ENCODE measurements at regions not wholly inside any gene's neighbourhood (a gene's known extent, or its start where the extent isn't known, plus 50 kb on each side); places are given as distances from the start of the nearest gene placed in this dataset.

DNA sequence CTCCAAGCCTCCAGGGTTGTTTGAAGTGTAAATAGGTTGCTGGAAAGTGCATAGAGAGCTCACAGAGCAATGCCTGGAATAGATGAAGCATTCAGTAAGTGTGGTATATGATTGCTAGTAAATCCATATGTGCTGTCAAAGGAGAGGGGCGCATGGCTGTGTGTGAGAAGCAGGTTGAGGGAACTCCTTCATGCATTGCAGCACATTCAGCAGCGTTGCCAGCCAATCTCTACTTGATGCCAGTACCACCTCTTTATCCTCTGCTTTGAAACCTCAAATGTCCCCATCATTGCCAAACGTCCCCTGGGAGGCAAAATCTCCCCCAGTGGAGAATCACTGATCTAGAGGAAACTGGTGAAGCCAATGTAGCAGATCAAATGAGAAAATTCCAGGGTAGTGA is 82.7 kb upstream of the RALGAPA2 start:
- no peak overlapping the region for H3K4me3 ChIP-seq
- H3K27me3 ChIP-seq, result no peaks in the 10 kb centered on the region
- no peak overlapping the region for H3K27ac ChIP-seq
- H3K4me1 ChIP-seq, result no peaks in the 10 kb centered on the region
- intact Hi-C loops (cut with DNase I), result no loop called here
- TF ChIP-seq, protein P1, sequence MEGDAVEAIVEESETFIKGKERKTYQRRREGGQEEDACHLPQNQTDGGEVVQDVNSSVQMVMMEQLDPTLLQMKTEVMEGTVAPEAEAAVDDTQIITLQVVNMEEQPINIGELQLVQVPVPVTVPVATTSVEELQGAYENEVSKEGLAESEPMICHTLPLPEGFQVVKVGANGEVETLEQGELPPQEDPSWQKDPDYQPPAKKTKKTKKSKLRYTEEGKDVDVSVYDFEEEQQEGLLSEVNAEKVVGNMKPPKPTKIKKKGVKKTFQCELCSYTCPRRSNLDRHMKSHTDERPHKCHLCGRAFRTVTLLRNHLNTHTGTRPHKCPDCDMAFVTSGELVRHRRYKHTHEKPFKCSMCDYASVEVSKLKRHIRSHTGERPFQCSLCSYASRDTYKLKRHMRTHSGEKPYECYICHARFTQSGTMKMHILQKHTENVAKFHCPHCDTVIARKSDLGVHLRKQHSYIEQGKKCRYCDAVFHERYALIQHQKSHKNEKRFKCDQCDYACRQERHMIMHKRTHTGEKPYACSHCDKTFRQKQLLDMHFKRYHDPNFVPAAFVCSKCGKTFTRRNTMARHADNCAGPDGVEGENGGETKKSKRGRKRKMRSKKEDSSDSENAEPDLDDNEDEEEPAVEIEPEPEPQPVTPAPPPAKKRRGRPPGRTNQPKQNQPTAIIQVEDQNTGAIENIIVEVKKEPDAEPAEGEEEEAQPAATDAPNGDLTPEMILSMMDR (IDR thresholded peaks at IDR 0.05), result no peak
- no peaks in the 10 kb centered on the region for H3K9me3 ChIP-seq
- no peak for DNase-seq (ENCODE audit: low spot score in 2 of 2)
- no peaks in the 10 kb centered on the region for H3K36me3 ChIP-seq

DNA sequence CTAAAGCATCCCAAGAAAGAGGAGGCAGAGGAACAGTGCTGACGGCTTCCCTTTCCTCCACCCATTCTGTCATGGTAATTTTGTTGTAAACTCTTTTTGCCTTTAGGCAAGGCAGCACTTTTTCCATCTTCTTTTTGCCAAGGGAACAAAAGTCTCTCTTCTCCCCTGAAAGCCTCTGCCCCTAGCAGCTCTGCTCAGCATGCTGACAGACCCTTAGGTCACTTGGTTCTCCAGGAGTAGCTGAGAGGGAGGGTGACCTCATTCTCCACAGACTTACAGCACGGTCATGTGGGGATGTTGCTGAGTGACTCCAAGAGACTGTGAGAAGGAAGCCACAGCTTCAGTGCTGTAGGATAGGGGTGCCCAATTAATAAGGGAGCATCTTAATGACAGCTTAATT is 81.1 kb upstream of the RALGAPA2 start:
- intact Hi-C loops (cut with DNase I), result no loop called here
- Histone ChIP-seq H3K9me3 (no peaks in the 10 kb centered on the region), H3K36me3 (no peaks in the 10 kb centered on the region), H3K4me3 (no peak overlapping the region), H3K27ac (no peak overlapping the region), H3K4me1 (no peaks in the 10 kb centered on the region), H3K27me3 (no peaks in the 10 kb centered on the region)
- no peak for DNase-seq (ENCODE audit: low spot score in 2 of 2)
- TF ChIP-seq, protein P1 (IDR thresholded peaks at IDR 0.05), result no peak

DNA sequence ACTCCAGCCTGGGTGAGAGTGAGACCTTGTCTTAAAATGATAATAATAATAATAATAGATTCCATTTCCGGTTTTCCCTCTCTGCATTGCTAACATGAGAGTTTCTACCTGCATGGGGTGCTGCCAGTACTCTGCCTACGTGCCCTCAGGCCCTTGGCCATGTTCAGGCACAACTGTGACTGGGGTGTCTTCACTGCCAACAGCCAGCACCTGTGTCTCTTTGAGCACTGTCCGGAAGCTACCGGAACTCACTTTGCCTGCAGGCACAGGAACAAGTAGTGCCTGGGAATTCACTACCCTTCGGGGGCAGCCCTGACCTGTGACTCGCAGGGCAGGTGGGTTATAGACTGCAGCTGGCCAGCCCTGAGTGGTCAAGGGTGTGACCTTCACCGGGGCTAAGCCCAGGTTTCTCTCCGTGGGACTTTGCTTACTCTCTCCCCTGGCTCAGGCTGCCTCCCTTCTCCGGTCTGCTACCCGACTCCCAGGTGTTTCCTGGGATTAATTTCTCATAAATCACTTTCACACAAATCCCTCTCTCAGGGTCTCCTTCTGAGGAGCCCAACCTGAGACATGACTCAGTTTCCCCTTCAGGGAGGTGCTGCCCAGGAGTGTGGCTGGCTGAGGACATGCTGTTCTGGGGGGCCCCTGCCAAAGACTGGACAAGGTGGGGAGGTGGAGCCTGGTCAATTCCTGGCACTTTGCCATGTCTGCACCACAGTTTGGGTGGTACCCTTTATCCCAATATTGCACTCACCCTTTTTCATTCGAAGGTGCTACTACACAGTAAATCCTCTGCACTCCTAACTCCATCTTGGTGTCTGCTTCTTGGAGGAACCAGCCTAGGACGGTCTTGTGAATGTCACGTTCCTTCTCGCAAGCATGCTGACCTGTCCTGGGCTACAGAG is 79.5 kb upstream of the RALGAPA2 start:
- no peak for DNase-seq (ENCODE audit: low spot score in 2 of 2)
- no peaks in the 10 kb centered on the region for H3K36me3 ChIP-seq
- H3K4me3 ChIP-seq, result no peak overlapping the region
- H3K9me3 ChIP-seq, result no peaks in the 10 kb centered on the region
- no peaks in the 10 kb centered on the region for H3K4me1 ChIP-seq
- TF ChIP-seq, protein P1 (IDR thresholded peaks at IDR 0.05), result no peak
- intact Hi-C loops (cut with DNase I), result no loop called here
- H3K27me3 ChIP-seq, result no peaks in the 10 kb centered on the region
- no peak overlapping the region for H3K27ac ChIP-seq

DNA sequence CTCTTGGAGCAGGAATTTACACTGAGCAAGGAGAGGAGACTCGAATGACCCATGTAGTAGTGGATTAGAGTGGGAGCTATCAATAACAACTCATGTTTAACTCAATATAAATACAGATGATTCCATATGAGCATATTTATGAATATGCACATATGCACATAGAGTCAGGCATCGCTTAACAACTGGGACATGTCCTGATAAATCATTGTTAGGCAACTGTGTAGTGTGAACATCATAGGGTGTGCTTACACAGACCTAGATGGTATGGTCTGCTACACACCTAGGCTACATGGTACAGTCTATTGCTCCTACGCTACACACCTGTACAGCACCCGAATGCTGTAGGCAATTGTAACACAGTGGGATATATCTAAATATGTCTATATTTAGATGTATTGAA is 75.9 kb upstream of the RALGAPA2 start:
- intact Hi-C loops (cut with DNase I), result no loop called here
- H3K27ac ChIP-seq, result no peak overlapping the region
- H3K4me1 ChIP-seq, result no peaks in the 10 kb centered on the region
- H3K4me3 ChIP-seq, result no peak overlapping the region
- H3K9me3 ChIP-seq, result no peaks in the 10 kb centered on the region
- no peaks in the 10 kb centered on the region for H3K27me3 ChIP-seq
- DNase-seq (ENCODE audit: low spot score in 2 of 2), result no peak
- TF ChIP-seq, protein P1 (IDR thresholded peaks at IDR 0.05), result no peak
- H3K36me3 ChIP-seq, result no peaks in the 10 kb centered on the region

DNA sequence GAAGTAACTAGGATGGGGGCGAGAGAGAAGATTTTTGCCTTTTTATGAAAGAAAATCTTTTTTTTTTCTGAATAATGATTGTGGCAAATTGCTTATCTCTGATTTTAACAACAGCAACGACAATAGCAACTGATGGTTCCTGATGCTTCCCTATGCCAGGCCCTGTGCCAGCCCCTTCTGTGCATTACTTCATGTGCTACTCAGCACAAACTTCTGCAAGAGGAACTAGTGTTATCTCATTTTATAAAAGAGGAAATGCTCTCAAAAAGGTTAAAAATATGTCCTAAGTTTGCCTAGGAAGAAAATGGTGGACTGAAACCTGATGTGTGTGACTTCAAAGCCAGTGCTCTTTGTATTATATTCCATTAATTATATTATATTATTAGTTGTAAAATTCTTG is 74.0 kb upstream of the RALGAPA2 start:
- TF ChIP-seq, protein P1 (IDR thresholded peaks at IDR 0.05), result no peak

More for the DNA sequence above, 74.0 kb upstream of the RALGAPA2 start:
- Histone ChIP-seq H3K9me3 (no peaks in the 10 kb centered on the region), H3K27ac (no peak overlapping the region), H3K36me3 (no peaks in the 10 kb centered on the region), H3K4me1 (no peaks in the 10 kb centered on the region), H3K27me3 (no peaks in the 10 kb centered on the region), H3K4me3 (no peak overlapping the region)
- intact Hi-C loops (cut with DNase I), result no loop called here
- no peak for DNase-seq (ENCODE audit: low spot score in 2 of 2)
